Ishikawa (cell line): ENCODE measurements at regions not wholly inside any gene's neighbourhood (a gene's known extent, or its start where the extent isn't known, plus 50 kb on each side); places are given as distances from the start of the nearest gene placed in this dataset.

Experiments
- CEBPB ChIP-seq: IDR thresholded peaks from 2 replicates; pipeline ENCODE4 v1.6.1; 2012
- CREB1 ChIP-seq: IDR thresholded peaks from 2 replicates; pipeline ENCODE4 v1.6.1; 2012; ENCODE audit warnings: low read depth
- EGR1 ChIP-seq: IDR thresholded peaks from 2 replicates; pipeline ENCODE4 v1.6.1; 2012
- EP300 ChIP-seq: IDR thresholded peaks from 2 replicates; pipeline ENCODE4 v1.6.1; 2012; ENCODE audit warnings: borderline replicate concordance
- RAD21 ChIP-seq: IDR thresholded peaks from 2 replicates; pipeline ENCODE4 v1.6.1; 2012; ENCODE audit warnings: low read depth
- TAF1 ChIP-seq: IDR thresholded peaks from 2 replicates; pipeline ENCODE4 v1.6.1; 2012; ENCODE audit warnings: low read depth, mild to moderate bottlenecking
- TEAD4 ChIP-seq: IDR thresholded peaks from 2 replicates; pipeline ENCODE4 v1.6.1; 2012
- USF1 ChIP-seq: IDR thresholded peaks from 2 replicates; pipeline ENCODE4 v1.6.1; 2012
- YY1 ChIP-seq: IDR thresholded peaks from 2 replicates; pipeline ENCODE4 v1.6.1; 2012; ENCODE audit warnings: low read depth
- ZBTB7A ChIP-seq: IDR thresholded peaks from 2 replicates; pipeline ENCODE4 v1.6.1; 2012; ENCODE audit warnings: low read depth

DNA sequence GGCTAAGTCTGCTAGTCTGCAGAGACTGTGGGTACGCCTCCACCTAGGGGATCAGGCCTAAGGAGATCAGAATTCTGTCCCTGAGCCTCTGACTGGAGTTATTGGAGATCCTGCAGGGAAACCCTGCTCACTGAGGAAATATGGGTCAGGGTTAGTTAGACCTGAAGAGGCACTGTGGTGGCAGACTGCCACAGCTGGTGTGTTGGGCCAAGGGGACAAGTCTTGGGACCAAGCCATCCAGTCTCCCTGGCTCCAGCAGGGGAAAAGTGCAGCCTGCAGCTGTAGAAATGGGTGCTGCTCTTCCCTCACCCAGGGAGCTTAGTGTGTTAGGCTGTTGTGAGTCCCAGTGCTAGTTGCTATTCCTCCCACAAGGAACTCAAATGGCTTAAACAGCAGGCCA is 334.8 kb upstream of the LARGE1 start:
- TF ChIP-seq TAF1: no peak
- TF ChIP-seq ZBTB7A: no peak
- no peak for TF ChIP-seq USF1
- no peak for TF ChIP-seq YY1
- TF ChIP-seq CEBPB: no peak
- TF ChIP-seq EGR1: no peak
- TF ChIP-seq CREB1: no peak
- TF ChIP-seq EP300: no peak
- no peak for TF ChIP-seq TEAD4
- no peak for TF ChIP-seq RAD21
